Left ventricle myocardium inferior (tissue), 1 donor: ENCODE measurements at regions not wholly inside any gene's neighbourhood (a gene's known extent, or its start where the extent isn't known, plus 50 kb on each side); places are given as distances from the start of the nearest gene placed in this dataset.

ENCODE experiments used
- DNase-seq: peaks from one replicate; pipeline ENCODE4 v3.0.0-alpha.2; 2020
- H3K27ac ChIP-seq: fragments of 200-600 bp; replicated peaks from 2 replicates; pipeline ENCODE4 v1.8.0; 2021
- H3K27me3 ChIP-seq: fragments of 200-600 bp; 2 replicates; pipeline ENCODE4 v1.8.0; 2021; ENCODE audit warnings: low read depth
- H3K36me3 ChIP-seq: fragments of 200-600 bp; 2 replicates; pipeline ENCODE4 v1.8.0; 2021
- H3K4me1 ChIP-seq: fragments of 200-600 bp; 2 replicates; pipeline ENCODE4 v1.8.0; 2021
- H3K4me3 ChIP-seq: fragments of 200-600 bp; 2 replicates; pipeline ENCODE4 v1.8.0; 2021; ENCODE audit warnings: mild to moderate bottlenecking, moderate library complexity
- H3K9me3 ChIP-seq: fragments of 200-600 bp; replicated peaks from 2 replicates; pipeline ENCODE4 v1.8.0; 2021
- intact Hi-C: fragments of 100-400 bp; cut with micrococcal nuclease; formaldehyde crosslinking; loops from one replicate; pipeline ENCODE4 v1.11.0; 2022
- TF ChIP-seq, protein P1 (sequence below): fragments of 200-600 bp; IDR thresholded peaks from 2 replicates; pipeline ENCODE4 v1.8.0; 2021; ENCODE audit warnings: antibody characterized with exemption, mild to moderate bottlenecking, borderline replicate concordance
- donor health status: DM: no; HTN: yes; CAD: no; lungs with severe emphysema.

DNA sequence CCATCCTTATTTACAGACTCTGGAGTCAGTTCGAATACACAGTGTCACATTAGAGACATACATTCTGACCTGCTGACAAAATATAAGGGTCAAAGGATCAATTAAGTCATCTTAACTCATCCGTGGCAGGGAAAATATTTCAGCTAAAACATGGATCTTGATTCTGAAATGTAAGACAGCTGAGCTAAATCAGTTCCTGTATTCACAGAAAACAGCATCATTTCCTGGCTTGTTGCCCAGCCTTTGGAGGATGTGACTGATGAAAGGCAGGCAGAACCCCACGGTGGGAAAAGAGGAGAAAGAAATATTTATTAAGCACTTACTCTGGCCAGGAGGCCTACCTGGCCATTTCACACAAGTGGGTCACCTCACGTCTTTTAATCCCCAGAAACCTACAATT, 101.9 kb downstream of the GAS2L3 start:
- no peak for DNase-seq
- intact Hi-C loops, result no loop called here

DNA sequence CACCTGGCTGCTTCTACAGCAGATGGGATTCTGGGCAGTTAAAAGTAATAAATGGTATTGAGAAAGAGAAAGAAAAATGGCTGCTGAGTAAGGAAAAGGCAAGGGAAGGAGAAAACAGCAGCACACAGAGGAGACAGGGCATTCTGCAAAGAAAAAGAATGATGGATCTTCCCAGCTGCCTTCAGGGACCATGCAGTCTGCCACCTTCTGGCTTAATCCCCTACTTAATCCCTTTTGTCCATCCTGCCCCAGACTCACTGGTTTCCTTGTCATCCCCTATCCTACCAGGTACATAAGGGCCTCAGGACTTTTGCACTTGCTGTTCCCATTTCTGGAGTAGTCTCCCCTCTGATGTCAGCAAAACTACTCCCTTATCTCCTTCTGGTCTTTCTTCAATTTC, 107.6 kb downstream of the GAS2L3 start:
- H3K4me3 ChIP-seq, result no peak overlapping the region
- no peaks in the 10 kb centered on the region for H3K4me1 ChIP-seq
- TF ChIP-seq, protein P1, sequence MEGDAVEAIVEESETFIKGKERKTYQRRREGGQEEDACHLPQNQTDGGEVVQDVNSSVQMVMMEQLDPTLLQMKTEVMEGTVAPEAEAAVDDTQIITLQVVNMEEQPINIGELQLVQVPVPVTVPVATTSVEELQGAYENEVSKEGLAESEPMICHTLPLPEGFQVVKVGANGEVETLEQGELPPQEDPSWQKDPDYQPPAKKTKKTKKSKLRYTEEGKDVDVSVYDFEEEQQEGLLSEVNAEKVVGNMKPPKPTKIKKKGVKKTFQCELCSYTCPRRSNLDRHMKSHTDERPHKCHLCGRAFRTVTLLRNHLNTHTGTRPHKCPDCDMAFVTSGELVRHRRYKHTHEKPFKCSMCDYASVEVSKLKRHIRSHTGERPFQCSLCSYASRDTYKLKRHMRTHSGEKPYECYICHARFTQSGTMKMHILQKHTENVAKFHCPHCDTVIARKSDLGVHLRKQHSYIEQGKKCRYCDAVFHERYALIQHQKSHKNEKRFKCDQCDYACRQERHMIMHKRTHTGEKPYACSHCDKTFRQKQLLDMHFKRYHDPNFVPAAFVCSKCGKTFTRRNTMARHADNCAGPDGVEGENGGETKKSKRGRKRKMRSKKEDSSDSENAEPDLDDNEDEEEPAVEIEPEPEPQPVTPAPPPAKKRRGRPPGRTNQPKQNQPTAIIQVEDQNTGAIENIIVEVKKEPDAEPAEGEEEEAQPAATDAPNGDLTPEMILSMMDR, result no peak
- intact Hi-C loops, result no loop called here
- peaks cover 14% of the 10 kb centered on the region for H3K9me3 ChIP-seq
- H3K27me3 ChIP-seq, result peaks cover 14% of the 10 kb centered on the region
- no peak overlapping the region for H3K27ac ChIP-seq
- no peak for DNase-seq
- H3K36me3 ChIP-seq, result no peaks in the 10 kb centered on the region

More for the DNA sequence above, 101.9 kb downstream of the GAS2L3 start:
- H3K9me3 ChIP-seq, result no peaks in the 10 kb centered on the region
- TF ChIP-seq, protein P1, result no peak
- H3K4me1 ChIP-seq, result no peaks in the 10 kb centered on the region
- H3K4me3 ChIP-seq, result no peak overlapping the region
- H3K36me3 ChIP-seq, result no peaks in the 10 kb centered on the region
- H3K27ac ChIP-seq, result no peak overlapping the region
- H3K27me3 ChIP-seq, result peaks cover 27% of the 10 kb centered on the region

DNA sequence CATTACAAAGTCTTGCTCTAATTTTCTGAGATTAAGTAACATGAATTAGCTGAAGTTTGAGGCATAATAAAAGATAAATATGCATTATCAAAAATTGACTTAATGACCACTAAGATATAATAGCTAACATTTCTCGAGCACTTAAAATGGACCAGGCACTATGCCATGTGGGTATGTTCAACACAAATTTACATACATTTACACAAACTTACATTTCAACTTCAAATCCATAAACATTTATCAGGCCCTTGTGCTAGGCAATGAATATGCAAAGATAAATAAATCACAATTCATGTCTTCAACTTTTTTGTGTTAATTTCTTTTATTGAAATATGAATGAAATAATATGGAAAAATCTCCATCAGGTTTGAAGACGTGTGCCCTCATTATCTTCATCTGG, 108.7 kb downstream of the GAS2L3 start:
- no peaks in the 10 kb centered on the region for H3K4me1 ChIP-seq
- intact Hi-C loops, result no loop called here
- H3K27me3 ChIP-seq, result peaks cover 14% of the 10 kb centered on the region
- no peak for DNase-seq
- H3K4me3 ChIP-seq, result no peak overlapping the region
- H3K9me3 ChIP-seq, result peaks cover 14% of the 10 kb centered on the region
- no peak overlapping the region for H3K27ac ChIP-seq
- TF ChIP-seq, protein P1, result no peak
- H3K36me3 ChIP-seq, result no peaks in the 10 kb centered on the region

DNA sequence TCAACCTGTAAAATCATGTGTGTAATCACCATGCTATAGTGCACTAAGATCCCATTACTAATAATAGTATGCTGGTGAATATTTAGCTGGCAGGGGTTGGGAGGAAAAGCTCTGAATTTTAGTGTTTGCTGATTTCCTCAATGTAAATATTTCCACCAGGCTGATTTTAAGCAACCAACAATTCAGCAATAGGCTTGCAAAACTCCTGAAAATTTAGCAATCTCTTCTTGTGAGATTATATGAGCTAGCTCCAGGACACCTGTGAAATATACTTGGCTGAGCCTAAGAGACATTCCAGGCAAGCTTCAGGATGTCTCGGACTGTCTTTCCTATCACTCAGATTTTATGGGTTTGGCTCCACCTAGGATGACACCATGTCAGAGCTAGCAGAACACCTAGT, 106.9 kb upstream of the ANO4 start:
- Histone ChIP-seq H3K4me3 (no peak overlapping the region), H3K36me3 (no peaks in the 10 kb centered on the region), H3K27ac (no peak overlapping the region), H3K4me1 (no peaks in the 10 kb centered on the region), H3K27me3 (peaks cover 6% of the 10 kb centered on the region), H3K9me3 (peaks cover 14% of the 10 kb centered on the region)
- no peak for DNase-seq
- intact Hi-C loops, result no loop called here
- TF ChIP-seq, protein P1, result no peak

DNA sequence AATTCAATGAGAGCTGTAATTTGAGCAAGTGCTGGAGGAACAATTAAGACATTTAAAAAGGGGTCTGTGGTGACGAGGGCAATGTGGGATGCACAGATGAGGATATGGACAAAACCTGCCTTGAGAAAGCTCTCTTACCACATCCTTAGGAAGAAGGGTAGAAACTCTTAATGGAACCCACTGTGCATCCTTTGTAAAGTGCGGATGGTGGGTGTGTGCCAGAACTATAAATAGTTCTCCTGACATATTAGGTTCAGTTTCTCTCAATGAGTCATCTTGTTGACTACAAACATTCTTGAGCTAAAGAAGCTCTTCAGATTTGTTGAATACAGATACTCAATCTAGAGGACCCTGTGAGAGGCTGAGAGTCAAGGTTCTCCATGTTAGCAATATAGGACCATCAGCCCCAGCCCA, 106.1 kb upstream of the ANO4 start:
- TF ChIP-seq, protein P1, result no peak
- DNase-seq, result no peak
- Histone ChIP-seq H3K9me3 (peaks cover 14% of the 10 kb centered on the region), H3K36me3 (no peaks in the 10 kb centered on the region), H3K4me3 (no peak overlapping the region), H3K4me1 (no peaks in the 10 kb centered on the region), H3K27ac (no peak overlapping the region), H3K27me3 (peaks cover 6% of the 10 kb centered on the region)
- intact Hi-C loops, result no loop called here

DNA sequence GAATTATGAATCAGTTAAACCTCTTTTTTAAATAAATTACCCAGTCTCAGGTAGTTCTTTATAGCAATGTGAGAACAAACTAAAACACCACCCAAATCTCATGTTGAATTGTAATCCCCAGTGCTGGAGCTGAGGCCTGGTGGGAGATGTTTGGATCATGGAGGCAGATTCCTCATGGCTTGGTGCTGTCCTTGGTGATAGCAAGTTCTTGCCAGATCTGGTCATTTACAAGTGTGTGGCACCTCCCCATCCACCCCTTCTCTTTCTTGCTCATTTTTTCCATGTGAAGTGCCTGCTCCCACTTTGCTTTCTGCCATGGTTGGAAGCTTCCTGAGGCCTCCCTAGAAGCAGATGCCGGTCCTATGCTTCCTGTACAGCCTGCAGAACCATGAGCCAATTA, 102.1 kb upstream of the ANO4 start:
- no peaks in the 10 kb centered on the region for H3K27me3 ChIP-seq
- no peak for DNase-seq
- no peaks in the 10 kb centered on the region for H3K9me3 ChIP-seq
- intact Hi-C loops, result no loop called here
- no peak overlapping the region for H3K27ac ChIP-seq
- TF ChIP-seq, protein P1, result no peak
- H3K4me3 ChIP-seq, result no peak overlapping the region
- no peaks in the 10 kb centered on the region for H3K4me1 ChIP-seq
- H3K36me3 ChIP-seq, result no peaks in the 10 kb centered on the region
